ENCODE measurements at regions not wholly inside any gene's neighbourhood (a gene's known extent, or its start where the extent isn't known, plus 50 kb on each side); places are given as distances from the start of the nearest gene placed in this dataset.
A peak's percentile ranks its signal among the peaks of the same experiment; 100 is the strongest.

DNA sequence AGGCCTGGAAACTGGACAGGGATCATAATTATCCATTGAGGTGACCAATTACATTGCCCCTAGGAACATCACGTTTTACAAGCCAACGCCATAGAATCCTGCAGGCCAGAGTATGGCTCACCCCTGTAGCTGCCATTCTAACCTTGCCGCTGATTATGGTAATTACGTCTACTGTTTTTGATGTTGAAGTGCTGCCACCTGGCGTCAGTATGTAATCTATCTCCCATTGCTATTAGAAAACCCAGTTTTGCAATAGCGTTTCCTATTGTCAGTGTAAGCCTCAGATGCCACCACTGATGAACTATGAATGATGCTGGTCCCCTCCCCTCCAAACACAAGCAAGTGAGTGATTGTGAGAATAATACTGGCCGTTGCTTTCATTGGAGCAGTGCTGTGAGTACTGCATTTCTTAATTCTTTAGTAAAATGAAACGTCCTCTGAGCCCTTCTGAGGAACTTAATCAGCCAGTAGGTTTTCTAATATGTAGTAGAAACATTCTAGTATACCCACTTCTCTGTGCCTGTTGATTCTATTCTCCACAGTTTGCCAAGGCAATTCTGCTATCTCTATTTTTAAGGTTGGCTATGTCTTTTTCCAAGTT is 100.5 kb upstream of the NMUR2 start:
- no peak overlapping the region for H3K27ac ChIP-seq (replicated peaks in 1 of 4)
- no peak for DNase-seq (ENCODE audit: extremely low spot score)
- intact Hi-C loops (cut with DNase I), result loop anchor here (10.0 kb wide), 1 partner anchor 681 kb away; no protein-coding TSS in a partner anchor
- no peaks in the 10 kb centered on the region for H3K27me3 ChIP-seq
- H3K36me3 ChIP-seq, result no peaks in the 10 kb centered on the region
- TF ChIP-seq, protein P1, sequence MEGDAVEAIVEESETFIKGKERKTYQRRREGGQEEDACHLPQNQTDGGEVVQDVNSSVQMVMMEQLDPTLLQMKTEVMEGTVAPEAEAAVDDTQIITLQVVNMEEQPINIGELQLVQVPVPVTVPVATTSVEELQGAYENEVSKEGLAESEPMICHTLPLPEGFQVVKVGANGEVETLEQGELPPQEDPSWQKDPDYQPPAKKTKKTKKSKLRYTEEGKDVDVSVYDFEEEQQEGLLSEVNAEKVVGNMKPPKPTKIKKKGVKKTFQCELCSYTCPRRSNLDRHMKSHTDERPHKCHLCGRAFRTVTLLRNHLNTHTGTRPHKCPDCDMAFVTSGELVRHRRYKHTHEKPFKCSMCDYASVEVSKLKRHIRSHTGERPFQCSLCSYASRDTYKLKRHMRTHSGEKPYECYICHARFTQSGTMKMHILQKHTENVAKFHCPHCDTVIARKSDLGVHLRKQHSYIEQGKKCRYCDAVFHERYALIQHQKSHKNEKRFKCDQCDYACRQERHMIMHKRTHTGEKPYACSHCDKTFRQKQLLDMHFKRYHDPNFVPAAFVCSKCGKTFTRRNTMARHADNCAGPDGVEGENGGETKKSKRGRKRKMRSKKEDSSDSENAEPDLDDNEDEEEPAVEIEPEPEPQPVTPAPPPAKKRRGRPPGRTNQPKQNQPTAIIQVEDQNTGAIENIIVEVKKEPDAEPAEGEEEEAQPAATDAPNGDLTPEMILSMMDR (IDR thresholded peaks at IDR 0.05), result peak; percentile 35 to 57 (median 54)
- no peak for TF ChIP-seq POLR2AphosphoS5 (IDR thresholded peaks at IDR 0.05)
- no peak for TF ChIP-seq EP300 (IDR thresholded peaks at IDR 0.05)
- 10% methylated on average over 7 of the region's 8 CpGs for WGBS
- H3K4me1 ChIP-seq, result no peaks in the 10 kb centered on the region
- H3K9me3 ChIP-seq, result no peaks in the 10 kb centered on the region
- no peak overlapping the region for H3K4me3 ChIP-seq

DNA sequence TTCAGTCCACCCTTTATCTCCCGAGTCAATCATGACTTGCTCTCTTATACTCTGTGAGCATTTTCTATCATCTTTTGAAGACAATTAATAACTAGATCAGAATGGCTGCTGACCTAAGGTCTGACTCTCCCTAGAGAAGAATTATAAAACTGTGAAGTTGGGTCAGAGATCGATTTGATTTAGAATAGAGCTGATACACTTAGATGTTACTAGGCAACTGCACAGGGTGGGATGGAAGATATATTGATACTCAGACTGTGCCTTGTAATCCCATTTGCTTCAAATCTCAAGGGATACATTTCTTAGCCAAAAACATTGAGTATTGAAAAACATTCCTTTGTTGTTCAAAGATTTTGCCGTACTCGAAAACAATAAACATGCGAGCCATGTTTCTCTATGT is 106.0 kb upstream of the NMUR2 start:
- Histone ChIP-seq H3K36me3 (no peaks in the 10 kb centered on the region), H3K4me1 (no peaks in the 10 kb centered on the region), H3K9me3 (no peaks in the 10 kb centered on the region), H3K27ac (replicated peaks in 1 of 4) (no peak overlapping the region), H3K27me3 (no peaks in the 10 kb centered on the region), H3K4me3 (no peak overlapping the region)
- no peak for DNase-seq (ENCODE audit: extremely low spot score)
- TF ChIP-seq POLR2AphosphoS5 (IDR thresholded peaks at IDR 0.05), result no peak
- TF ChIP-seq EP300 (IDR thresholded peaks at IDR 0.05), result no peak
- TF ChIP-seq, protein P1 (IDR thresholded peaks at IDR 0.05), result no peak
- no peak for TF ChIP-seq POLR2A (IDR thresholded peaks at IDR 0.05; ENCODE audit: low read depth)
- WGBS, result 97% methylated on average over 5 of the region's 5 CpGs
- intact Hi-C loops (cut with DNase I), result no loop called here

DNA sequence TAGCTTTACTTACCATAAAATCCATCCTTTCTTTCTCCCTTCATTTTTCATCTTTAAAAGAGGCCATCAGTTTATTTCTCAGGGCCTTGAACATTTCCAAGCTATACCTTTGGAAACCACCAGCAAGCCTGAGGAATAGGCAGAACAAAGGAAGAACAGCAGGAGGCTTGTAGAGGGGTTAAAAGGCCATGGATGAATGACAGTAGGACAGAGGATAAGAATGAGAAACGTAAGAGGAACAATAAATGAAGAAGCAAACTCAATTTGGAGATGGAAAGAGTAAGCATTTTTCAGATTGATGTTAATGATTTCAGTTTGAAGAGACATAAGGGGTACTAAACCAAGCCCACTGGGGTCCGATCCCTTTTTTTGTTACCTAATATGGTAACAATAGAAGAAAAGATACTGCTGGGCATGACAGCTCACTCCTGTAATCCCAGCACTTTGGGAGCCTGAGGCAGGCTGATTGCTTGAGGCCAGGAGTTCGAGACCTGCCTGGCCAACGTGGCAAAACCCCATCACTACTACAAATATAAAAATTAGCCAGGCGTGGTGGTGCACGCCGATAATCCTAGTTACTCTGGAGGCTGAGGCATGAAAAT is 106.6 kb upstream of the NMUR2 start:
- TF ChIP-seq POLR2AphosphoS5 (IDR thresholded peaks at IDR 0.05) (no peak), POLR2A (IDR thresholded peaks at IDR 0.05; ENCODE audit: low read depth) (no peak), EP300 (IDR thresholded peaks at IDR 0.05) (no peak)
- TF ChIP-seq, protein P1 (IDR thresholded peaks at IDR 0.05), result no peak
- DNase-seq (ENCODE audit: extremely low spot score), result no peak
- H3K4me3 ChIP-seq, result no peak overlapping the region
- 92% methylated on average over 6 of the region's 7 CpGs for WGBS
- intact Hi-C loops (cut with DNase I), result no loop called here
- H3K4me1 ChIP-seq, result no peaks in the 10 kb centered on the region
- no peaks in the 10 kb centered on the region for H3K27me3 ChIP-seq
- H3K36me3 ChIP-seq, result no peaks in the 10 kb centered on the region
- no peaks in the 10 kb centered on the region for H3K9me3 ChIP-seq
- no peak overlapping the region for H3K27ac ChIP-seq (replicated peaks in 1 of 4)

DNA sequence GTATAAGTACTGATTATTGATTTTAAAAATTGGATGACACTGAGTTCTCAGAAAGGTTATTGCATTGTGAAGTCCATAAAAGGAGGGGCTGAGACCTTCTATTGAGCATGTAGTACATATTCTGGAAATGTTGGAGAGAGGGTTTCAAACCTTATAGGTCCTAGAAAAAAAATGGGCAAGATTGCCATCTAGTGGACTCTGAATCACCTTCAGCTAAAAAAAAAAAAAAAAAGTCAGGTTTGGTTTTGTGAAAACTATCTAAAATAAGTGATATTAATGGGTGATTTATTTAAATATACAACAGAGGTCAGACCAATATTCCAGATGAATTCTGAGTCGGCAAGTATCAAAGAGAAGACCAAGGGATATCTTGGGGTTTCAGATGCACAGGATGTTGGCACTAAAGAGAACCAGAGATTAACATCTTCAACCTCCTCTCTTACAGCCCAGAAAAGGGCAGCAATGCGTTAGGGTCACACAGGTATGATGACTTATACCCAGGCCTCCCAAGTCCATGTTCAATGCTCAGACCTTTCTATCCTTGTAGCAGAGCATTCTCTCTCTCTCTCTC is 109.8 kb upstream of the NMUR2 start:
- 36% methylated on average over 2 of the region's 2 CpGs for WGBS
- H3K9me3 ChIP-seq, result no peaks in the 10 kb centered on the region
- intact Hi-C loops (cut with DNase I), result no loop called here
- no peaks in the 10 kb centered on the region for H3K4me1 ChIP-seq
- no peak for DNase-seq (ENCODE audit: extremely low spot score)
- no peak overlapping the region for H3K27ac ChIP-seq (replicated peaks in 1 of 4)
- no peaks in the 10 kb centered on the region for H3K36me3 ChIP-seq
- TF ChIP-seq EP300 (IDR thresholded peaks at IDR 0.05), result no peak
- TF ChIP-seq, protein P1 (IDR thresholded peaks at IDR 0.05), result peak in 2 of 3 experiments; percentile 22 to 42
- no peak for TF ChIP-seq POLR2A (IDR thresholded peaks at IDR 0.05; ENCODE audit: low read depth)
- no peak overlapping the region for H3K4me3 ChIP-seq
- peaks cover 0 to 5% (median 0%) of the 10 kb centered on the region in 4 donors for H3K27me3 ChIP-seq
